ENCODE measurements at regions not wholly inside any gene's neighbourhood (a gene's known extent, or its start where the extent isn't known, plus 50 kb on each side); places are given as distances from the start of the nearest gene placed in this dataset.

DNA sequence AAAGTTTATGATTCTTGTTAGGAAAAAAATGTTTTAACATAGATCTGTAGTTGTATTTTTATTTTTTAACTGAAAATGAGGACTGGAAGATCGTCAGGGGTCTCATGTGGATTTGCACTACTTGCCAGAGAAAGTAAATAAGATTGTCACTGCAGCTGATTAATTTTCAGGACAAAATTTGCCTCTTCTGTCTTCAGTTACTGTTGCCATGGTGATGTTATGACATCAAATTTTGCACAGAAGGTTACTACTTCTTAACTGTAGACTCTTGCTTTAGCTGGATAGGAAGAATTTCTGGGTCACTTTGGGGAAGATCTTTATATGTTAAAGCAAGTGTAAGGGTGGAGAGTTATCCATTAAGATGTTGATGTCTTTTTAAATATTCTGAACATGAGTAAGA is 82.2 kb upstream of the WDR72 start:
- TF ChIP-seq POLR2A (IDR thresholded peaks at IDR 0.05) (no peak), POLR2AphosphoS5 (IDR thresholded peaks at IDR 0.05) (no peak), EP300 (IDR thresholded peaks at IDR 0.05) (no peak)
- TF ChIP-seq, protein P1, sequence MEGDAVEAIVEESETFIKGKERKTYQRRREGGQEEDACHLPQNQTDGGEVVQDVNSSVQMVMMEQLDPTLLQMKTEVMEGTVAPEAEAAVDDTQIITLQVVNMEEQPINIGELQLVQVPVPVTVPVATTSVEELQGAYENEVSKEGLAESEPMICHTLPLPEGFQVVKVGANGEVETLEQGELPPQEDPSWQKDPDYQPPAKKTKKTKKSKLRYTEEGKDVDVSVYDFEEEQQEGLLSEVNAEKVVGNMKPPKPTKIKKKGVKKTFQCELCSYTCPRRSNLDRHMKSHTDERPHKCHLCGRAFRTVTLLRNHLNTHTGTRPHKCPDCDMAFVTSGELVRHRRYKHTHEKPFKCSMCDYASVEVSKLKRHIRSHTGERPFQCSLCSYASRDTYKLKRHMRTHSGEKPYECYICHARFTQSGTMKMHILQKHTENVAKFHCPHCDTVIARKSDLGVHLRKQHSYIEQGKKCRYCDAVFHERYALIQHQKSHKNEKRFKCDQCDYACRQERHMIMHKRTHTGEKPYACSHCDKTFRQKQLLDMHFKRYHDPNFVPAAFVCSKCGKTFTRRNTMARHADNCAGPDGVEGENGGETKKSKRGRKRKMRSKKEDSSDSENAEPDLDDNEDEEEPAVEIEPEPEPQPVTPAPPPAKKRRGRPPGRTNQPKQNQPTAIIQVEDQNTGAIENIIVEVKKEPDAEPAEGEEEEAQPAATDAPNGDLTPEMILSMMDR (IDR thresholded peaks at IDR 0.05): no peak
- Histone ChIP-seq H3K27me3 (no peaks in the 10 kb centered on the region), H3K27ac (no peak overlapping the region), H3K4me3 (no peak overlapping the region), H3K4me1 (peaks cover 0 to 26% (median 11%) of the 10 kb centered on the region in 4 donors), H3K36me3 (no peaks in the 10 kb centered on the region), H3K9me3 (no peaks in the 10 kb centered on the region)
- intact Hi-C loops (cut with DNase I; ENCODE audit: low total_unique reads): no loop called here
- 0 to 24% (median 0%) methylated on average over 1 of the region's 1 CpG for WGBS, 5 donors
- DNase-seq: no peak

- Histone ChIP-seq H3K4me1 (peaks cover 0 to 32% (median 13%) of the 10 kb centered on the region in 4 donors), H3K27me3 (no peaks in the 10 kb centered on the region), H3K4me3 (no peak overlapping the region), H3K9me3 (no peaks in the 10 kb centered on the region), H3K27ac (no peak overlapping the region), H3K36me3 (no peaks in the 10 kb centered on the region)
- intact Hi-C loops (cut with DNase I; ENCODE audit: low total_unique reads): no loop called here
- TF ChIP-seq POLR2AphosphoS5 (IDR thresholded peaks at IDR 0.05): no peak
- no peak for TF ChIP-seq EP300 (IDR thresholded peaks at IDR 0.05)
- TF ChIP-seq, protein P1 (IDR thresholded peaks at IDR 0.05): no peak
- TF ChIP-seq POLR2A (IDR thresholded peaks at IDR 0.05): no peak
- WGBS, 5 donors: 91 to 97% (median 92%) methylated on average over 2 of the region's 2 CpGs
- DNase-seq: no peak
Observed at GRCh38 chr15:53840681-53841080, 81.2 kb upstream of the WDR72 start.

GRCh38 chr15:53837263-53837662 is 77.8 kb upstream of the WDR72 start:
- no peaks in the 10 kb centered on the region for H3K27me3 ChIP-seq
- no peaks in the 10 kb centered on the region for H3K9me3 ChIP-seq
- peak; percentile 86 to 89 for DNase-seq
- no peaks in the 10 kb centered on the region for H3K36me3 ChIP-seq
- WGBS, 5 donors: 14 to 41% (median 26%) methylated on average over 3 of the region's 3 CpGs
- peak overlapping the region in 2 of 5 donors; percentile 21 to 45 for H3K27ac ChIP-seq
- peaks cover 12 to 45% (median 33%) of the 10 kb centered on the region in 4 donors for H3K4me1 ChIP-seq
- no peak overlapping the region for H3K4me3 ChIP-seq
- intact Hi-C loops (cut with DNase I; ENCODE audit: low total_unique reads): no loop called here
- peak in 1 of 3 donors; percentile 19 for TF ChIP-seq POLR2AphosphoS5 (IDR thresholded peaks at IDR 0.05)
- TF ChIP-seq, protein P1 (IDR thresholded peaks at IDR 0.05): no peak
- no peak for TF ChIP-seq POLR2A (IDR thresholded peaks at IDR 0.05)
- no peak for TF ChIP-seq EP300 (IDR thresholded peaks at IDR 0.05)

DNA sequence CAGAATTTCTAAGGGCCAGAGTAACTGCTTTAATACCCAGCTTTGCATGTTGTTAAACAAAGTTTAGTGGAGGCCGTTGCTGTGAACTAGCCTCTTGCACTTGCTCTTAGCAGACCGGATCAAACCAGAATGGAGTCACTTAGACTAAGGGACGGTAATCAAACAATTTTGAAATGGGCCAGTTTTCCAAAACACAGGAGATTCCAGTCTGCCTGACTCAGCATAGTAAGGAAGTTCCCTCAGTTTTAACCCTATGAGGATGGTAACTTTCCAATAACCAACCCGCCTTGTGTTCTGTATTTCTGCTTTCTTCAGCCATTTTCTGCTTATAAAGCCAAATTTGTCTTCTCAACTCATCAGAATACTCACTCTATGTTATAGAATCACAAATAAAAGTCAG is 77.2 kb upstream of the WDR72 start:
- WGBS, 5 donors: 28 to 55% (median 33%) methylated on average over 4 of the region's 4 CpGs
- DNase-seq: peak in 1 of 2 donors; percentile 38
- Histone ChIP-seq H3K9me3 (no peaks in the 10 kb centered on the region), H3K27ac (peak overlapping the region in 1 of 5 donors; percentile 45), H3K4me1 (peaks cover 12 to 51% (median 37%) of the 10 kb centered on the region in 4 donors), H3K27me3 (no peaks in the 10 kb centered on the region), H3K4me3 (no peak overlapping the region), H3K36me3 (no peaks in the 10 kb centered on the region)
- intact Hi-C loops (cut with DNase I; ENCODE audit: low total_unique reads): no loop called here
- no peak for TF ChIP-seq POLR2AphosphoS5 (IDR thresholded peaks at IDR 0.05)
- TF ChIP-seq POLR2A (IDR thresholded peaks at IDR 0.05): no peak
- no peak for TF ChIP-seq EP300 (IDR thresholded peaks at IDR 0.05)
- TF ChIP-seq, protein P1 (IDR thresholded peaks at IDR 0.05): no peak

Data from stomach (tissue), 8 donors.